ENCODE measurements at regions not wholly inside any gene's neighbourhood (a gene's known extent, or its start where the extent isn't known, plus 50 kb on each side); places are given as distances from the start of the nearest gene placed in this dataset.

DNA sequence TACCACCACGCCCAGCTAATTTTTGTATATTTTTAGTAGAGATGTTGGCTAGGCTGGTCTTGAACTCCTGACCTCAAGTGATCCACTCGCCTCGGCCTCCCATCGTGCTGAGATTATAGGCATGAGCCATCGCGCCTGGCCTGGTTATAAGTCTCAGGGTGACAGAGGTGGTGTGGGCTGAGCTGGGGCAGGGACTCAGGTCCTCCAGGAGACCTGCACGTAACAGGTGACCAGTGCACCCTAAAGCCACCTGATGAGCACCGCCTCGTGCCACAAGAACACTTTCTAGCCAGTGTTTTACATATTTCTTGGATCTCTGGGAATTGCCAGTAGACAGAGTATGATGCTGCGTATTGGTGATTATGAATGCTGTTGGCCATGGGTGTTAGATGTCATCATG lies 136.5 kb upstream of the CPM start:
- Histone ChIP-seq H3K36me3 (no peaks in the 10 kb centered on the region), H3K4me1 (ENCODE audit: low read depth) (peaks cover 13% of the 10 kb centered on the region), H3K4me3 (no peak overlapping the region), H3K27ac (no peak overlapping the region), H3K27me3 (no peaks in the 10 kb centered on the region), H3K9me3 (ENCODE audit: low read depth) (no peaks in the 10 kb centered on the region)
- TF ChIP-seq, protein P1, sequence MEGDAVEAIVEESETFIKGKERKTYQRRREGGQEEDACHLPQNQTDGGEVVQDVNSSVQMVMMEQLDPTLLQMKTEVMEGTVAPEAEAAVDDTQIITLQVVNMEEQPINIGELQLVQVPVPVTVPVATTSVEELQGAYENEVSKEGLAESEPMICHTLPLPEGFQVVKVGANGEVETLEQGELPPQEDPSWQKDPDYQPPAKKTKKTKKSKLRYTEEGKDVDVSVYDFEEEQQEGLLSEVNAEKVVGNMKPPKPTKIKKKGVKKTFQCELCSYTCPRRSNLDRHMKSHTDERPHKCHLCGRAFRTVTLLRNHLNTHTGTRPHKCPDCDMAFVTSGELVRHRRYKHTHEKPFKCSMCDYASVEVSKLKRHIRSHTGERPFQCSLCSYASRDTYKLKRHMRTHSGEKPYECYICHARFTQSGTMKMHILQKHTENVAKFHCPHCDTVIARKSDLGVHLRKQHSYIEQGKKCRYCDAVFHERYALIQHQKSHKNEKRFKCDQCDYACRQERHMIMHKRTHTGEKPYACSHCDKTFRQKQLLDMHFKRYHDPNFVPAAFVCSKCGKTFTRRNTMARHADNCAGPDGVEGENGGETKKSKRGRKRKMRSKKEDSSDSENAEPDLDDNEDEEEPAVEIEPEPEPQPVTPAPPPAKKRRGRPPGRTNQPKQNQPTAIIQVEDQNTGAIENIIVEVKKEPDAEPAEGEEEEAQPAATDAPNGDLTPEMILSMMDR (IDR thresholded peaks at IDR 0.05; ENCODE audit: low read depth, low read length) = no peak
- no peak for DNase-seq (ENCODE audit: low read depth in 1 of 2, low spot score in 1 of 2)

DNA sequence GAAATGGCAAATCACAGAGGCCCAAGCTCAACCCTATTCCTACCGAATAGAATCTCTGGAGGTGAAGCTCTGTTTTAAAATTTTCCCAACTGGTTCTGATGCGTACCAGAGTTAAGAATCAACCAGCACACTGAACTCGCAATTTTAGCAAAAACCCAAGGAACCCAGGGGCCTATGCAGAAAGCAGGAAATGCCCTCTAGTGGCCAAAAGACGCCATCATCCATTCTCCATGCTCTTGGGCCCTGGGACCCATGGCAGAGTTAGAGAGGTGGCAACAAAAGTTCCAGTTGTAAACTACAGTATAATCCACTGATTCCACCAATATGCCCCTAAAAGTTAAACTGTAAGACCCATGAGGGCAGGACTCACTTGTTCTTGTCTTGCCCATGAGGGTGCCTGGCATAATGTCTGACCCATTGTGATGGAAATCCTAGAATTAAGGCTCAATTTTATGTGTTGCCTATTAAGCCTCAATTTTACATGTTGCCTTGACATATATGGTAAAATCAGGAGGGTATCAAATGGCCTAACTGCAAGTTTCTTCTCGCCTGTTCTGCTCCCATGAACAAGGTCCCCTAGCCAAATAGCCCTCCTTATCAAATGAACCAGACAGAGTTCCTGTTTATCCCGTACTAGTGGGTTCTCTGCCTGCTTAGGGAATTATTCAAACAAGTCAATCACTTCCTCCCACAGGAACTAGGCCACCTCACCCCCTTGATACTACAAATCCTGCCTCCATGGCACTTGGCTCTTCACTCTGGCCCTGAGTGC lies 137.5 kb upstream of the CPM start:
- H3K4me3 ChIP-seq = no peak overlapping the region
- H3K27ac ChIP-seq = no peak overlapping the region
- H3K9me3 ChIP-seq (ENCODE audit: low read depth) = no peaks in the 10 kb centered on the region
- TF ChIP-seq, protein P1 (IDR thresholded peaks at IDR 0.05; ENCODE audit: low read depth, low read length) = peak; percentile 95
- H3K36me3 ChIP-seq = no peaks in the 10 kb centered on the region
- peak; percentile 81 for DNase-seq (ENCODE audit: low read depth in 1 of 2, low spot score in 1 of 2)
- H3K4me1 ChIP-seq (ENCODE audit: low read depth) = peaks cover 13% of the 10 kb centered on the region
- H3K27me3 ChIP-seq = no peaks in the 10 kb centered on the region

DNA sequence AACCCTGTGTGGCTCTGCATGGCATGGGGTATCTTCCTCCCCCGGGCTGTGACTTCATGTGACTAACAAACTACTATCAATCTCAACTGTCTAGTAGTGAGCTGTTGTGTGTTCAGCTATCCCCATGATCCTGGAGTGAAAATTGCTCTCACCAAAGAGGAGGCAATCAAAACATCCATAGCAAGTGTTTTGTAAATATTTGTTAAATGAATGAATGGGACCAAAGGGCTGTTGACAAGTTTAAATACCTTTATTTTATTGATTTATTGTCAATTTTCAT lies 138.1 kb upstream of the CPM start:
- H3K4me3 ChIP-seq = no peak overlapping the region
- H3K4me1 ChIP-seq (ENCODE audit: low read depth) = peaks cover 12% of the 10 kb centered on the region
- TF ChIP-seq, protein P1 (IDR thresholded peaks at IDR 0.05; ENCODE audit: low read depth, low read length) = no peak
- no peaks in the 10 kb centered on the region for H3K36me3 ChIP-seq
- H3K27me3 ChIP-seq = no peaks in the 10 kb centered on the region
- DNase-seq (ENCODE audit: low read depth in 1 of 2, low spot score in 1 of 2) = no peak
- no peak overlapping the region for H3K27ac ChIP-seq
- H3K9me3 ChIP-seq (ENCODE audit: low read depth) = no peaks in the 10 kb centered on the region

DNA sequence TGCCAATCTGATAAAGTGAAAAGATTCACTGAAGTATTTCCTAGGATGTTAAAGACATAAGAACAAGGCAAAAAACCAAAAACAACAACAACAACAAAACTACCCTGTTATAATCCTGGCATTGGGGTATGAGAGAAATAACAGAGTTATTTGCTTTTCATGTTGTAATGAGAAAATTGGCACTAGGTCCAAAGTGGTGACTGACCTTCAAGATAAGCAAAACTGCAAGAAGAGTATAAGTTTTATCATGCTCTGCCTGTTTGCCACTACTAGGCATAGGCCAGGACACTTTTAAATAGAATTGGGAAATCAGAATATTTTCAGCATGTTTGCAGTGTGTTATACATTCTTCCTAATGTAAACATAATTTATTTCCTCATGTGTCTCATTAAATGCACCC lies 140.1 kb upstream of the CPM start:
- DNase-seq (ENCODE audit: low read depth in 1 of 2, low spot score in 1 of 2) = no peak
- no peak overlapping the region for H3K27ac ChIP-seq
- no peaks in the 10 kb centered on the region for H3K36me3 ChIP-seq
- H3K27me3 ChIP-seq = no peaks in the 10 kb centered on the region
- TF ChIP-seq, protein P1 (IDR thresholded peaks at IDR 0.05; ENCODE audit: low read depth, low read length) = no peak
- no peaks in the 10 kb centered on the region for H3K4me1 ChIP-seq (ENCODE audit: low read depth)
- no peaks in the 10 kb centered on the region for H3K9me3 ChIP-seq (ENCODE audit: low read depth)
- no peak overlapping the region for H3K4me3 ChIP-seq

DNA sequence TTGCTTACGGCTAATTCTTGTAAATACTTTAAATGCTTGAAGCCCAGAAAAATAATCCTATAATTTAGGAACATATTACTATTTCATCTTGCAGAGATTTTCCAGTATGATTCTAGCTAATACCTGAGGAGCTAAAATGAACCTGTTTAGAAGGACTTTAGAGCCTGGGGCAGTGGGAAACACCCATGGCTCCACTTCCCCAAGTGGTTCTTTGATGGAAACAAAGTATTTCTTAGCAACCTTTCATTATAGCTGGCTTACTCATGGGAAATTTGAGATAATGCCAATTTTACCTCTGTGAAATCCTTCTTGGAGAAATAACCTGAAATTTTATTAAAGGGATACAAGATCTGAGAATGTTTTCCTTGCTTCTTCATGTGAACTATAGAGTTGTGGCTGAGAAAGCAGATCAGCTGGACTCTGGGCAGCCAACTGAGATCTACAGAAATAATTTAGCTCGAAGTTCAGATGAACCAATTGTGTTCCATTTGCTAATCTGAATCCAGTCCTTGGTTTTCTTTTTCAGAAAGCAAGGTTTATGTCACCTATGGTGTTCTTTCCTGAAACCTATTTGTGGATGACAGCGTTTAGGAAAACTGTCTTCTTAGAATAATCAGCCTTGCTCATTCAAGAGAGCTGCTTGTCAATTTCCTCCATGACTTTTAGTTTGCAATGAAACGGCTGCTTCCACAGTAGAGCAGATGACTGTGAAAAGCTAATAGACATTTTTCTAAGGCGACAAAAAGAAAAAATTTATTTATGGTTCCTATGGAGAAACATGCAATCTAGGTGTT lies 141.8 kb upstream of the CPM start:
- DNase-seq (ENCODE audit: low read depth in 1 of 2, low spot score in 1 of 2) = no peak
- Histone ChIP-seq H3K4me1 (ENCODE audit: low read depth) (no peaks in the 10 kb centered on the region), H3K4me3 (no peak overlapping the region), H3K36me3 (no peaks in the 10 kb centered on the region), H3K27me3 (no peaks in the 10 kb centered on the region), H3K9me3 (ENCODE audit: low read depth) (no peaks in the 10 kb centered on the region), H3K27ac (no peak overlapping the region)
- TF ChIP-seq, protein P1 (IDR thresholded peaks at IDR 0.05; ENCODE audit: low read depth, low read length) = no peak
